Endothelial cell of umbilical vein (primary cell): ENCODE measurements at regions not wholly inside any gene's neighbourhood (a gene's known extent, or its start where the extent isn't known, plus 50 kb on each side); places are given as distances from the start of the nearest gene placed in this dataset.

Experiments
- BruUV-seq: library from RNA; stranded (reverse); fragments of 400-500 nt; replicated peaks from 2 replicates; lab custom pipeline; 2021; lab: Mats Ljungman, UMichigan
- CTCF ChIA-PET: fragments of 300-600, 350-600 bp; sonication (Branson Sonifier 250); formaldehyde crosslinking; loops from one replicate; lab custom pipeline; 2021; ENCODE audit warnings: antibody characterized with exemption, inconsistent platforms; lab: Charles Lee
- POLR2A ChIA-PET: fragments of 300-600, 350-600 bp; sonication (Branson Sonifier 250); formaldehyde crosslinking; loops from one replicate; lab custom pipeline; 2021; ENCODE audit warnings: antibody characterized with exemption, inconsistent platforms; lab: Charles Lee
- DNase-seq: peaks from one replicate; pipeline ENCODE4 v3.0.0-alpha.2; 2011; ENCODE audit warnings: low read depth, low spot score
- FAIRE-seq: peaks from 2 replicates; lab custom pipeline; 2011; peaks lifted over from hg19 to GRCh38; lab: Jason Lieb, UNC
- H2AFZ ChIP-seq: 2 replicates; pipeline ENCODE4 v1.6.0; 2012; ENCODE audit warnings: low read depth, low read length, control low read depth, inconsistent platforms
- H3K27ac ChIP-seq: 2 replicates; pipeline ENCODE4 v1.5.1; 2011; ENCODE audit warnings: low read depth, mild to moderate bottlenecking, control low read depth, low read length, moderate library complexity; ENCODE audit not compliant: insufficient read depth
- H3K27me3 ChIP-seq, 2 experiments: 2 replicates each; pipeline versions ENCODE4 v1.6.0 to v1.6.1; 2011; ENCODE audit warnings: low read length in 2 of 2, mixed read lengths in 1 of 2; ENCODE audit not compliant: control insufficient read depth in 2 of 2, insufficient read depth in 2 of 2
- H3K36me3 ChIP-seq, 2 experiments: 2 replicates in 1 of 2; 3 replicates in 1 of 2; pipeline ENCODE4 v1.5.1; 2011; ENCODE audit warnings: low read length in 2 of 2, mild to moderate bottlenecking in 1 of 2, moderate library complexity in 1 of 2; ENCODE audit not compliant: control insufficient read depth in 2 of 2, insufficient read depth in 2 of 2; ENCODE audit errors: extremely low read depth in 1 of 2
- H3K4me1 ChIP-seq: 3 replicates; pipeline ENCODE4 v1.5.1; 2011; ENCODE audit warnings: mild to moderate bottlenecking, low read length; ENCODE audit not compliant: control insufficient read depth, insufficient read depth; ENCODE audit errors: extremely low read depth
- H3K4me2 ChIP-seq: 2 replicates; pipeline ENCODE4 v1.6.1; 2011; ENCODE audit warnings: low read length, control low read depth, mixed read lengths; ENCODE audit not compliant: insufficient read depth
- H3K4me3 ChIP-seq, 3 experiments: fragments of 200-600 bp in 1 of 3; sonication (generic), shearing (Covaris generic) in 1 of 3; replicated peaks in 1 of 3; 2 replicates each; pipeline ENCODE4 v1.5.1; 2011 to 2016; ENCODE audit warnings: control low read depth in 3 of 3, low read length in 3 of 3, mild to moderate bottlenecking in 2 of 3, inconsistent platforms in 1 of 3, low read depth in 1 of 3, moderate library complexity in 1 of 3; ENCODE audit not compliant: insufficient read depth in 1 of 3
- H3K79me2 ChIP-seq: 2 replicates; pipeline ENCODE4 v1.6.0; 2012; ENCODE audit warnings: low read length, inconsistent platforms; ENCODE audit not compliant: control insufficient read depth, insufficient read depth
- H3K9ac ChIP-seq: replicated peaks from 2 replicates; pipeline ENCODE3; 2011; ENCODE audit warnings: low read length, control low read depth; ENCODE audit not compliant: insufficient read depth; ENCODE audit errors: extremely low read depth
- H3K9me1 ChIP-seq: replicated peaks from 3 replicates; pipeline ENCODE4 v1.6.0; 2011; ENCODE audit warnings: mild to moderate bottlenecking, low read length; ENCODE audit not compliant: control insufficient read depth, insufficient read depth; ENCODE audit errors: extremely low read depth
- H3K9me3 ChIP-seq: replicated peaks from 2 replicates; pipeline ENCODE4 v1.5.1; 2012; ENCODE audit warnings: low read length, inconsistent platforms; ENCODE audit not compliant: control insufficient read depth, insufficient read depth
- H4K20me1 ChIP-seq: replicated peaks from 2 replicates; pipeline ENCODE3; 2011; ENCODE audit warnings: mild to moderate bottlenecking, low read length; ENCODE audit not compliant: control insufficient read depth, insufficient read depth; ENCODE audit errors: extremely low read depth
- EZH2 ChIP-seq: IDR thresholded peaks from 2 replicates; pipeline ENCODE4 v1.6.1; 2012; ENCODE audit warnings: borderline replicate concordance, low read depth, mild to moderate bottlenecking, moderate library complexity, low read length, inconsistent platforms; ENCODE audit not compliant: severe bottlenecking
- FOS ChIP-seq: IDR thresholded peaks from 2 replicates; pipeline ENCODE4 v1.6.1; 2011; ENCODE audit warnings: mild to moderate bottlenecking, low read length, moderate library complexity, borderline replicate concordance; ENCODE audit not compliant: insufficient read depth
- GATA2 ChIP-seq: IDR thresholded peaks from 2 replicates; pipeline ENCODE4 v1.7.0; 2011; ENCODE audit warnings: low read depth, mild to moderate bottlenecking, moderate library complexity, mixed read lengths, low read length; ENCODE audit not compliant: insufficient read length, insufficient read depth
- JUN ChIP-seq: IDR thresholded peaks from 2 replicates; pipeline ENCODE4 v1.6.1; 2011; ENCODE audit warnings: borderline replicate concordance, low read depth; ENCODE audit not compliant: insufficient read length, insufficient read depth
- MAX ChIP-seq: IDR thresholded peaks from 2 replicates; pipeline ENCODE4 v1.6.1; 2011; ENCODE audit not compliant: insufficient read depth, insufficient read length
- MYC ChIP-seq: IDR thresholded peaks from one replicate; pipeline ENCODE4 v1.6.1; 2011; ENCODE audit warnings: mild to moderate bottlenecking, low read depth, low read length
- POLR2A ChIP-seq: IDR thresholded peaks from 2 replicates; pipeline ENCODE4 v1.6.1; 2012; ENCODE audit warnings: low read depth, mild to moderate bottlenecking, control low read depth, low read length
- POLR2AphosphoS5 ChIP-seq: IDR thresholded peaks from 2 replicates; pipeline ENCODE4 v1.6.1; 2012; ENCODE audit warnings: low read depth, mild to moderate bottlenecking, control low read depth, low read length, moderate library complexity; ENCODE audit not compliant: insufficient read depth
- dilution Hi-C: fragments of 300-500 bp; cut with MboI; formaldehyde crosslinking; loops from one replicate; pipeline ENCODE4 v1.15.0; 2019; ENCODE audit warnings: low sequenced_read_pairs; ENCODE audit not compliant: extremely low pct_ligation_motif_present
- intact Hi-C: fragments of 100-400 bp; cut with micrococcal nuclease; formaldehyde crosslinking; loops from one replicate; pipeline ENCODE4 v1.10.0; 2022
- TF ChIP-seq, protein P1 (sequence below), 2 donors: IDR thresholded peaks; 1 replicate in 1 of 2; 2 replicates in 1 of 2; pipeline ENCODE4 v1.5.1; 2011; ENCODE audit warnings: low read length in 2 of 2, mild to moderate bottlenecking in 2 of 2, moderate library complexity in 2 of 2, control low read depth in 1 of 2, inconsistent platforms in 1 of 2, low read depth in 1 of 2; ENCODE audit not compliant: insufficient read depth in 1 of 2; ENCODE audit errors: extremely low read depth in 1 of 2

DNA sequence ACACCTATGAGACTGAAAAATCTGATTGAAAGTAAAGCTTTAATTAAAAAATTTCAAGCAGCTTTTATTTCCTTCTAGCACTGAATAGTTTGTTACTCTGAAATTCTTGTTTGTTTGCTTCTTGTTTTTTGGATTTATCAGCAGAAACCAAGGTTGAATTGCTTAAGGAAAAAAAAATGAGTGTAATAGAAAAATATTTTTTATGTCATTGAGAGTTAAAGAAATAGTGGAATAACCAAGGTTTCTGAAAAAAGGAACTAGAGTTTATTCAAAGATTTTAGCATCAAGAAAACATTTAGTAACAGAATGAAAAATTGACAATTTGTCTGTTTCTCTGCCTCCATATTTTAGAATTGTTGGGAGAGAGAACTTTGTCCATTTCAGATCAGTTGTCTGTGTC, 1852.2 kb downstream of the PCDH7 start:
- ChIA-PET CTCF (interaction anchor here (1.6 kb wide), 1 partner anchor 25 kb away, joined by 3 read pairs; no protein-coding TSS in a partner anchor), POLR2A (no interaction called here)
- Histone ChIP-seq H3K4me2 (no peak overlapping the region), H3K9me1 (no peaks in the 10 kb centered on the region), H3K27me3 (no peaks in the 10 kb centered on the region), H3K36me3 (no peaks in the 10 kb centered on the region), H2AFZ (no peak overlapping the region), H3K9me3 (no peaks in the 10 kb centered on the region), H3K9ac (no peak overlapping the region), H3K27ac (no peak overlapping the region), H3K79me2 (no peaks in the 10 kb centered on the region), H3K4me1 (no peaks in the 10 kb centered on the region), H4K20me1 (no peaks in the 10 kb centered on the region), H3K4me3 (no peak overlapping the region)
- DNase-seq, result no peak
- intact Hi-C loops (no loop called here), dilution Hi-C loops (no loop called here)
- no peak for FAIRE-seq
- no TSS peak for BruUV-seq
- no peak for TF ChIP-seq JUN

- H3K9ac ChIP-seq, result no peak overlapping the region
- H3K79me2 ChIP-seq, result no peaks in the 10 kb centered on the region
- no peak for FAIRE-seq
- ChIA-PET CTCF (no interaction called here), POLR2A (no interaction called here)
- TF ChIP-seq FOS, result no peak
- no peak for TF ChIP-seq POLR2AphosphoS5
- no peak for TF ChIP-seq POLR2A
- TF ChIP-seq, protein P1, sequence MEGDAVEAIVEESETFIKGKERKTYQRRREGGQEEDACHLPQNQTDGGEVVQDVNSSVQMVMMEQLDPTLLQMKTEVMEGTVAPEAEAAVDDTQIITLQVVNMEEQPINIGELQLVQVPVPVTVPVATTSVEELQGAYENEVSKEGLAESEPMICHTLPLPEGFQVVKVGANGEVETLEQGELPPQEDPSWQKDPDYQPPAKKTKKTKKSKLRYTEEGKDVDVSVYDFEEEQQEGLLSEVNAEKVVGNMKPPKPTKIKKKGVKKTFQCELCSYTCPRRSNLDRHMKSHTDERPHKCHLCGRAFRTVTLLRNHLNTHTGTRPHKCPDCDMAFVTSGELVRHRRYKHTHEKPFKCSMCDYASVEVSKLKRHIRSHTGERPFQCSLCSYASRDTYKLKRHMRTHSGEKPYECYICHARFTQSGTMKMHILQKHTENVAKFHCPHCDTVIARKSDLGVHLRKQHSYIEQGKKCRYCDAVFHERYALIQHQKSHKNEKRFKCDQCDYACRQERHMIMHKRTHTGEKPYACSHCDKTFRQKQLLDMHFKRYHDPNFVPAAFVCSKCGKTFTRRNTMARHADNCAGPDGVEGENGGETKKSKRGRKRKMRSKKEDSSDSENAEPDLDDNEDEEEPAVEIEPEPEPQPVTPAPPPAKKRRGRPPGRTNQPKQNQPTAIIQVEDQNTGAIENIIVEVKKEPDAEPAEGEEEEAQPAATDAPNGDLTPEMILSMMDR (IDR thresholded peaks at IDR 0.05; ENCODE audit: extremely low read depth in 1 of 2, insufficient read depth in 1 of 2, low read depth in 1 of 2, low read length in 2 of 2), result no peak
- no peak for TF ChIP-seq GATA2
- no peak for TF ChIP-seq MAX
- no peak for TF ChIP-seq JUN
- no peak for TF ChIP-seq EZH2
- no peak for TF ChIP-seq MYC
- no peak overlapping the region for H3K4me2 ChIP-seq
- no peaks in the 10 kb centered on the region for H3K9me3 ChIP-seq
- H4K20me1 ChIP-seq, result no peaks in the 10 kb centered on the region
- no peaks in the 10 kb centered on the region for H3K4me1 ChIP-seq
- no peak overlapping the region for H3K27ac ChIP-seq
- H2AFZ ChIP-seq, result no peak overlapping the region
- H3K4me3 ChIP-seq, result no peak overlapping the region
- no peaks in the 10 kb centered on the region for H3K36me3 ChIP-seq
- no TSS peak for BruUV-seq
- intact Hi-C loops (no loop called here), dilution Hi-C loops (no loop called here)
- no peak for DNase-seq
- no peaks in the 10 kb centered on the region for H3K9me1 ChIP-seq
- H3K27me3 ChIP-seq, result no peaks in the 10 kb centered on the region
Measured at GRCh38 chr4:32574803-32575202, 1854.6 kb downstream of the PCDH7 start.
